GM21367 (cell line): ENCODE measurements at regions not wholly inside any gene's neighbourhood (a gene's known extent, or its start where the extent isn't known, plus 50 kb on each side); places are given as distances from the start of the nearest gene placed in this dataset.

ENCODE experiments used
- ATAC-seq: cut with Tn5 transposase; IDR thresholded peaks from one replicate; pipeline ENCODE4 v1.9.1; 2021; ENCODE audit not compliant: unreplicated experiment

DNA sequence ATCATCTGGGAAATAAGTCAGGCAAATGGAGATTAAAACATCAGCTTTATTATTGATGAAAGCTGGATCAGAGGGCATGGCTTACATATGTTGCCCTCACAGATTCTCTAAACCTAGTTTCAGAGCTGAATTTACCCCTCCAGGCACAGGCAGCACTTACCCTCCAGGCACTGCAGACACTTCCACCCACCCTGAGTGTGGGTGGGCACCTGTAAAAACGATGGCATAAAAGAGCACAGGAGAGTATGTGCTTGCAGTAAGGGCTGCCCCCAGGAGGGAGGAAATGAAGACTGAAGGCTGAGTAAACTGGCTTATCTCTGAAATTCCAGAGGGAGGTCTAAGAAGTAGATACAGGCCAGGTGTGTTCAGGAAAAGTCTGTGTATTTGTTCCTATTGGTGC, 185.0 kb upstream of the HTR2A start:
- ATAC-seq = no peak

DNA sequence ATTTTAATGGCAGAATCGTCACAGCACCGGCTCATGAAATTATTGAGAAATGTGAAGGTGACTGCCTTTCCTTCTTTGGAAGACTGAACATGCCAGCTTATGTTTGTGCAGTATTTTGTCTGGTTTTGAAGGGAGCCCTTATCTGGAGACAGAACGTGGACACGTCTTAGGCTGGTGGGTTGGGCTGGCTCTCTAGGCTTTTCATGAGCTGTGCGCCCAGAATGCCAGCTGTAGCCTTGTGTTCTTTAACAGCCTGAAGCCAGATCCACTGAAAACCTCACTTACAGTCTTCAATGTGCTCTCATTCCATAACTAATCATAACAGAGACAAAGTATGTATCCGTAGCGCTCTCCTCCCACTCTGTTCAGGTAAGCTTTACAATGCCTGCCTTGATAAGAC, 184.4 kb upstream of the HTR2A start:
- no peak for ATAC-seq

DNA sequence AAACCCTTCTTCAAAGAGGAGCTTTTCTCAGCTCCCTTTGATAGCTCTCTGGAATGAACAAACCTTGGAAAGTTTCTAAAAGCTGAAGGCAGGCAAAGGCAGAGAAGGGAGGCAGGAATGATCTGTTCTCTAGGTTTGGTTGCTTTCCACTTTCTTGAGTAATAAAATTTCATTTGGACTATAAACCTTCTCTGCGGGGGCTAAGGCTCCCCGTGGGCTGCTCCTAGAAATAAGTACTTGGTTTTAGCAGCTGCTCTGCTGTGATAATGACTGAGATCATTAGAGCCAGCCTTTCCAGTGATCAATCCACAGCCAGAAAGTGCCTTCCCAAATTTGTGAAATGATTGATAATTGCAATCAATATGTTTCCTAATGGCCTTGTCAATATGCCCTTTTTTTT, 183.8 kb upstream of the HTR2A start:
- no peak for ATAC-seq

DNA sequence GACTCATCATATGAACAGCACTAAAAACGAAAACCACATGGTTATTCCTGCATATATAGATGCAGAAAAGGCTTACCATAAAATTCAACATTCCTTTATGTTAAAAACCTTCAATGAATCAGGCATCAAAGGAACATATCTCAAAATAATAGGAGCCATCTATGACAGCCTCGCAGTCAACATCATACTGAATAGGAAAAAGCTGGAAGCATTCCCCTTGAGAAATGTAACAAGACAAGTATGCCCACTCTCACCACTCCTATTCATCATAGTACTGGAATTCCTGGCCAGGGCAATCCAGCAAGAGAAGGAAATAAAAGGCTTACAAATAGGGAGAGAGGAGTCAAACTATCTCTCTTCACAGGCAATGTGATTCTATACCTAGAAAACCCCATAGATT, 179.6 kb upstream of the HTR2A start:
- ATAC-seq = no peak

DNA sequence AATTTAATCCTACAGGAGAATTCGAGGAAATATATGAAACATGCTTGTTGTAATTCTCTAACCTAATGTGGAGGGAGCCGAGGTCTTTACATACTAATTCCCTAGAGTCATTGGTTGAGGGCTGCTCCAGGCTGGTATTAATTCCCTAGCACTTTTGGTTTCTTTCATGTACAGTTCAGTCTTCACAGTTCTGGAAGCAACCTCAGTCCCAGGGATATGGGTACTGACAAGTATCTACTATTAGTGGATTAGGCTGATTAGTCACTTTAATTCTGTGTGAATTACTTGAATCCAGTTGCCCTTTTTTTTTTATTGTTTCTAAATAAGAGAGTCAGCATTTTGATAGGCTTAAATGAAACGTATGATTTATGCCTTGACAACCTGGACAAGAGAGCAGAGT, 172.3 kb upstream of the HTR2A start:
- ATAC-seq = no peak

- ATAC-seq = no peak
Measured at GRCh38 chr13:47067306-47067705, 170.5 kb upstream of the HTR2A start.

GRCh38 chr13:47066226-47066625, 169.4 kb upstream of the HTR2A start:
- ATAC-seq = no peak

- no peak for ATAC-seq
Measured at GRCh38 chr13:47064381-47064780, 167.5 kb upstream of the HTR2A start.

DNA sequence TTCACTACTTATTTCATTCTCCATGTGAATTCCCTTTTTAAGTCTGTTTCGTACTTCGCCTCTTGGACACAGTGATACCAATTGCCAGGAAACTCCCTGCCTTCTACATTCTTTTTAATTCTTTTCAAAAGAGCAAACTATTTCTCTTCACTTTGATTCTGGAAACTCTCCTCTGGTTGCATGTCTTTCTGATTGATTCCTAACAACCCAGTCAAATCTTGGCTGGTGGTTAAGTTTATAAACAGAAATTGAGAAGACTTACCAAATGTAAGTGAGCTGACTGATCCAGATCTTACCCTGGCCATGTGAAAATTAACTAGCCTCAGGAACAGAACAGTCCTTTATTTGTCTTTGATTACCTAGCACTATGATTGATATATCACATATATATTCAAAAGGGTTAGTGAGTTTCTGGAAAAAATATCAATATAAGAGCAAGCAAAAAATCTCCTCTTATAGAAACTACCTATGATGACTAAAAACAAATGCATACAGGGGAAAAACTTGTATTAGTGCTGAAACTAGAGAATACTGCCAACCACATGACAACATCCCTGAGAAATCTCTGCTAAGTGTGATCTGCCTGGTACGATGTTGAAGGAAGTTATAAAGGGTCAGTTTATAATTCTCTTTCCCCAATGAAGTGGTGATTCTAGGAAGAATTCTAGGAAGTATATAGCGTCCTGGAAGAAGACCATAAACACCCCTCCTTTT, 152.6 kb upstream of the HTR2A start:
- ATAC-seq = no peak

DNA sequence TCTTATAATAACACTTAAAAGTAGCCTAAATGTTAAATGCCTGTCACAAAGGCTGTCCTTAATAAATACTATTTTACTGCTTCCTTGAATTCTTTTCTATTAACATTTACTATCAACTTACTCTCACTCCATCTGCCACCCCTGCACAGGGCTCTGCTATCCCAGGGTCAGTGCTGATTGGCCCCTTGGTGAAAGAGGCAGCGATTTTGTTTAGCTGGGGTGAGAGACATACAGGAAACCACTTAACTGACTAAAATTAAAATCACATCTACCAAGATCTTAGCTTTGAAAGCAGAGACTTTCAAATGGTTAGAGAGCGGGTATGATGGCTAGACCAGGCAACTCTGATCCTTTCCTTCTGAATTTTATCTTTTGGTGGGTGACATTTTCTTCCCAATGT, 149.9 kb upstream of the HTR2A start:
- ATAC-seq = no peak

DNA sequence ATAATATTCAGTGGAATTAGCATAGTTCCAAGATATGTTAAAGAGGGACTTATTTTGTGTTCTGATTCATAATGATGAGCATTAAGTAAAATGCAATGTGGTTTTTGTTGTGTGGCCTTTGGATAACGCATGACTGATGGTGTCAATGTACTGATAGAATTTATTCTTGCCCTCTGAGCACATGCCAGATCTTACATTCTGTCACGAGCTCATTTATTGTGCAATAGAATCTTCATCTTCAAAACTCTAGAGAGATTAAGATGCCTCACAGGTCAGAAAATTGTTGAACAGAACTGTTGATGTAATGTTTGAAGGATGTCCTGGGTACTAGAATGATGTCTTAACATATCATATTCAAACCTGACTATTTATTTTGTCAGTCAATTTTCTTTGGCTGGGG, 148.0 kb upstream of the HTR2A start:
- ATAC-seq = no peak

DNA sequence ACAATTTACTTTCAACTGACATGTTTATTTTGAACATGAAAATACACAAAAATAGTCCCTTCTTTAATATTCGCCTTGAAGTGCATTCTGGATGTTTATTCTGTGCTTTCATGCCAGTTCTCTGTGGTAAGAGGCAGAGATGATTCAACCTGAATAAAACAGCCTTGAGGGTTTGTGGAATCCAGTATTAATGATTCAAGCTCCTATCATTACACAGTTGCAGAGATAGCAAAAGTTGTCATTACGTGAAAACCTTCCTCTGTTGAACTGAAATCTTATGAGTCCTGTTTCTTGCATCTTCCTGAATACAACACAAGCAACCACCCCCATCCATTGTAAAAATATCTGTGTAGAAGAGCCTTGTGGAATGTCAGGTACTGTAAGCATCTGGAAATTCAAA, 142.3 kb upstream of the HTR2A start:
- ATAC-seq = no peak

GRCh38 chr13:47038188-47038587, 141.3 kb upstream of the HTR2A start:
- ATAC-seq = no peak

DNA sequence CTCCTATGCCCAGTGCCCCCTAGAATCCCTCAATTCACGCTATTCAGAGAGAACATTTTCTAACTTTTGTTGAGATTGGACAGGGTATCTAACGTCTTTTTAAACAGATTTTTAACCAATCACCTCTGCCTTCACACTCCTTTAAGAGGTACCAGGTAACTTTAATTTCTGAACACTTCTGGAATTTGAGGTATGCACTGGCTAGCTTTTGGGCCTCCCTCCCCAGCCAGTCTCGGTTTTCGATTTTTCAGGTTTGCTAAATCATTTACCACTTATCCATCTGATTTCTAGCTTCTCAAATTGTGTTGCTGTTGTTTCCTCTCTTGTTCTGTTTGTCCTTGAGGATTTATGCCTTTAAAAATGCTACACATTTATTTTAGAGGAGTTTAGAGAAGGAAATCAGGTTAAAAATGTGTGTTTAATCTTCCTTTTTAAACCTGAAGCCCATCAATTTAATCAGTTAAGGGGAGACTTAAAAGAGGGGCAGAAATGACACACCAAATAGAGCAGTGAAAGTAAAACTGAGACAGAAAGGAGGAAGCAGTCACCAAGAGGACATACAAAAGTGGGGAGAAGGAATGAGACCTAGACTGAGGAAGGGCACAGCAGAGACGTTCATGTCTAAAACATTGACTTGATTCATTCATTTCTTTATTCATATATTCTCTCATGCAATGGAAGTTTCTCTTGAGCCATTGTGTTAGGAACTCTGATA, 139.6 kb upstream of the HTR2A start:
- peak; percentile 89 for ATAC-seq

DNA sequence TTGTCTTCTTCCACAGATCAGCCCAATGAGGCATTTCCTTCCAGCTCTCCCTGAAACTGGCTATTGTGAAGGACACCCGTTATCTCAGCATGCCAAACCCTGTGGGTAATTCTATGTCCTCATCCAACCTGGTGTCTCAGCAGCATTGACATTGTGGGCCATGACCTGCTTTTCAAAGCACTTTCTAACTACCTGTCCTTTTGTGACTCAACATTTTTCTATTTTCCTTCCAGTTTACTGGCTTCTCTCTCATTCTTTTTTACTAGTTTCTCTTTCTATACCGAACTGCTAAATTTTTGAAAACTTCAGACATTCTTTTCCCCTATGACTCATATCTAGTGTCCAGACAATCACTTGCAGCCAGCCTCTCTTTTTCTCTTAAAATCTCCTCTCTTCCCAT, 136.4 kb upstream of the HTR2A start:
- no peak for ATAC-seq

GRCh38 chr13:47027780-47028437, 131.1 kb upstream of the HTR2A start:
- no peak for ATAC-seq

DNA sequence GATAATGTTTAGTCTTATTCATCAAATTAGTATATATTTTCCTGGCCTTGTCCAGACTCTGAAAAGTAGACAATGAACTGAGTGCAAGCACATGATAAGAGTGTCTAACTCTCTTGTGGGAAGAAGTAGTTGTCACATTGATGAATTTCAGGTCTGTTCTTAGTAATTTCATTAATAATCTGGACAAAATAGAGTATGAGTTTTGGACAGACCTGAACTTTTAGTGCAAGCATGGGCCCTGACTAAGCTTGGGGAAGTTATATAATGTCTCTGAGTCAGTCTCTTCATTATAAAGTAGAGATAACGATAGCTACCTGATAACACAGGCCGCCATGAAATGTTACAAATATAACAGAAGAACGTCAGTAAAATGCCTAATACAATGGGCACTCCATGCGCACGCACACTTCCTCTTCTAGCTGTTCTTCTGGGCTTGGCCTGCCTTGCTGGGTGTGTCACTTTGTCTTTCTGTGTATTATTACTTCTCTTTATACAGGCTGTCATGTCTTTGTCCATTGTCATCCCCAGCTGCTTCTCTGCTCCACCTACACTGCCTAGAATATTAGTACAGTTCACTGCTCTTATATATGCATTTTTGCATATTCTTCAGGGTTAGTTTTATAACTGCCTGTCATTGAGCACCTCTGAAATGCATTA, 129.1 kb upstream of the HTR2A start:
- no peak for ATAC-seq

- ATAC-seq = no peak
Measured at GRCh38 chr13:47019977-47020376, 123.1 kb upstream of the HTR2A start.

DNA sequence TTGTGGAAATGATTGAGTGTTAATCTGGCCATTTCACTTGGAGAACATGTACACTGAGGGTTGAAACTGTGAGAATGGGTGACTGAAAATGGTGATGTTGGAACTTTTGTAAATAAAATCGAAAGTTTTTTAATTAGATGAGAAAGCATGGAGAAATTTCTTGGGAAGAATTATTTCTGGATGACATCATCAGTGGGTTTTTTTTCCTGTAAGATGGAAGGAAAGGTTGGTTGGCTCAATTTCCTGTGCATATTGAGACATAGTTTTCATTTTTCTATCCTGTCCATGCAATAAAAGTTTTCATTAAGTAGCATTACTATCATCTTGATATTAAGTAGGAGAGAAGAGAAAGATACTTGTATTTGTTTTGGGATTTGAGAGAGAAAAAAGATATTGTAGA, 120.6 kb upstream of the HTR2A start:
- ATAC-seq = no peak

GRCh38 chr13:47008318-47008717, 111.5 kb upstream of the HTR2A start:
- no peak for ATAC-seq

GRCh38 chr13:47005756-47006414, 109.0 kb upstream of the HTR2A start:
- no peak for ATAC-seq
